Activated CD8-positive, alpha-beta memory T cell treated with anti-CD3 and anti-CD28 coated beads, Interleukin-2, amount 50 U/mL, for 48 hours (primary cell): ENCODE measurements at regions not wholly inside any gene's neighbourhood (a gene's known extent, or its start where the extent isn't known, plus 50 kb on each side); places are given as distances from the start of the nearest gene placed in this dataset.
A peak's percentile ranks its signal among the peaks of the same experiment; 100 is the strongest.

Source experiments
- DNase-seq: peaks from one replicate; pipeline ENCODE4 v3.0.0-alpha.2; 2020

DNA sequence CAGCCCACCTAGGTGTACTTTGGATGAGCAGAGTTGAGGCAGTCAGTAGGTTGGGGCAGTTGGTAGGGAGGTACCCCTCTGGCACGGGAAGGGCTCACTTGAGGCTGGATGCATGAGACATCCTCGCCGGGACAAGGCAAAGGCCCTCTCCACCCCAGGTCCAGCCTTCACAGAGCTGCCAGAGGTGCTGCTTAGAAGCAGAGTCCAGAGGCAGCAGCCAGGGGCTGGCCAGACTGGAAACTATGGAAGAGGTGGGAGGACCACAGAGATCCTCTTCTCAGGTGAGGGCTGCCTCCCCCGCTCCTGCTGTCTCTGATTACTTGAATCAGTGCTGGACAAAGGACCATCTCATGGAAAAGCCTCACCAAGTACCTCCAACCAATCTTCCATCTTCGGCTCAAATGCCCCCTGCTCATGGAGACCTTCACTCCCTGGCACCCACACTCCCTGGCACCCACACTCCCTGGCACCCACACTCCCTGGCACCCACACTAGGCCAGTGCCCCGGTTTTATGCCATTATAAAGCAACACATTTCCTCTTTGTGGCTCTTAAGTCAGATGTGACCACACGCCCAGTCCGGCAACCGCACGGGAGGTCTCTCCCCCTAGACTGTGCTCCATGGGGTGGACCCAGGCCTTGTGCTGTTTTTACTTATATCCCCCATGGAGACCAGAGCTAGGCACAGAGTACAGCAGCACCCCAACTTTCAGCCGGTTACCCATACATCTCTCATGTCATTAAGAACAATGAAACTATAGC, 100.1 kb downstream of the YTHDF1 start:
- DNase-seq = no peak

DNA sequence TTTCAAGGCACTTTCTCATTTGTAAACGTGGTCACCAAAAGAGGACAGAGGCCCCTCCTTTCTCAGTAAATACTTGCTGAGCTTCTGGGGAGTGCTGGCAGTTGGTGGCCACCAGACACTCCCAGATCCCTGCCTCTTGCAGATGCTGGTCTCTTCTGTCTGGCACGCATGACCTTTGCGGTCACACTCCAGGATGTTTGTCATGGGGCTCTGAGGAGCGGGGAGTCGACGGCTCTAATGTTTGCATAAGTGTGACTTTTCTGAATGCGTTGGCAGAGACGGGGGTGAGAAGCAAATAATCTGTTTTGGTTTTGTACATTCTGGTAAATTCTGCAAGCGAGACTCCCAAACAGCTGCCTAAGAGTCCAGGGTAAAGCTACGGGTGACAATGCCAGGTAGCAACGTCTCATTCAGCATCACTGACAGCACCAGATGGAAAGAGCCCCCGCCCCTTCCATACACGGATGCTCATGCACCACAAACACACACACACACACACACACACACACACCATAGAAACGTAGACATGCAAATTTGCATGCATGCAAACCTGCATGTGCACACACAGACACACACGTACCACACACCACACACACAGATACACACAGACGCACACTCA, 101.1 kb downstream of the YTHDF1 start:
- DNase-seq = no peak

DNA sequence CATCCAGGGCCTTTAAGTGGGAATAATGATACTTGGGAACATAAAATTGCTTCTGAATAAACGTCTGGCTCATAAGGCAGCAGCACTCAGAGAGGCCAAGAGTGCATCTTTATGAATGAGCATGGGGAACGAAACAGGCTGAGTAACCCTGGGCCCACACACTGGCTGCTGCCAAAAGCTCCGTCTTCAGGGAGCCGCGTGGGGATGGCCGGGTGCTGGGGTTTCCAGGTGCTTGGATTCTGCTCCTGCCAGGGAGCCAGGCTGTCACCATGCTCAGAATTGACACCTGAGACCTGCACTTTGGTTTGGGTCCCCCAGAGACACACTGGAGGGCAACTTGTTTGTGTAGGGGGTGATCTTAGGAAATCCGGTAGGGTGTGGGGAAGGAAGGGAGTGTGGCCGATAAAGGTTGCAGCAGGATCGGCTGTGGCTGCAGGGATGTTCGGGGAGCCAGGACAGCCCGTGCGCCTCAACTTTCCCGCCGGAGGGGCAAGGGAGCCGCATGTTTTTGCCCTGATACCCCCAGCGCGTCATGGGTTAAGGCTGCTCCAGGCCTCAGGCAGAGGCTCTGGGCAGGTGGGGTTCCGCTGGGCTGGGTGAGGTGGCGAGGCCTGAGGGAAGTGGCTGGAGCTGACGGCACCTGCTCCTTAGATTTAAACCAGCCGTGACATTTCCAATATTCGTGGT, 101.8 kb downstream of the YTHDF1 start:
- no peak for DNase-seq

DNA sequence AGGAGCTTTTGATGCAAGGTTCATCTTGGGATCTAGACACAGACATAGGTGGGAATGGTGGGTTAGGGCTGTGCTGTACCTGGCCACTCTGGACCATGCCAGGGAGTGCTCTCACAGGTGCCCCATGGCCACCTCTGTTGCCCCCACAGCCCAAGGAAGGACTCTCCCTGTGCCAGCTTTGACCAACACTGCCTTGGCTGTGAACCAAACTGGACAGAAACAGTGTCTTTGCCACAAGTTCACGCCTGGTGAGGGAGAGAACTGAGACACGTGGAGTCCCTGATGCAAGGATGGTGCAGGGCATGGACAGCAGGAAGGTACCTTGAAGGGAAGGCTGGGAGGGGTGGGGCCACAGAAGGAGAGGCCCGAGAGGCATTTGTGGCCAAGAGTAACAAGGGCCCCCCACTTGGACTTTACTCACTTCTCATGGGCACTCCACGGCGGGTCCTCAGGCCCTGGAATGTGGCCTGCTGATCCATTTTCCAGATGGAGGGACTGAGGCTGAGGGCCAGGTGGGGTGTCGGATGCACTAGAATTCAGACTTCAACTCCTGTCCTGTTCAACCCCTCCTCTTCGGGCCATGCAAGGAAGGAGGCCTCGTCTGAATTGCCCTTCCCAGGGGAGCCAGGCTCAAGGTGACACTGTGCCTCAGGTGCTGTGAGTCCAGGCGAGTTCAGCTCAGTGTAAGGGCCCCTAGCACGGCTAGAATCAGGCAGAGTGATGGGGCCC, 103.3 kb downstream of the YTHDF1 start:
- DNase-seq = no peak

DNA sequence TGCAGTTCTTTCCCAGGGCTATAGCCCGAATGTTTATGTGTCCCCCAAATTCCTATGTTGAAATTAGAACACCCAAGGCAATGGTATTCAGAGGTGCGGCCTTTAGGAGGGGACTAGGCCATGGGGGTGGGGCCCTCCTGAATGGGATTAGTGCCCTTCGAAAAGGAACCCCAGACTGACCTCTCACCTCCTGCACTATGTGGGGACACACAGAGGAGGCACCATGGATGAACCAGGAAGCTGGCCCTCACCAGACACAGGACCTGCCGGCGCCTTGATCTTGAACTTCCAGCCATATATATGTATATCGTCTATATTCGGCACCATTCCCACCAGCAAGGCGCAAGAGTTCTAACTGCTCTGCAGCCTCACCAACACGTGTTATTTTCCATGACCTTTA, 101.5 kb upstream of the BHLHE23 start:
- DNase-seq = no peak

DNA sequence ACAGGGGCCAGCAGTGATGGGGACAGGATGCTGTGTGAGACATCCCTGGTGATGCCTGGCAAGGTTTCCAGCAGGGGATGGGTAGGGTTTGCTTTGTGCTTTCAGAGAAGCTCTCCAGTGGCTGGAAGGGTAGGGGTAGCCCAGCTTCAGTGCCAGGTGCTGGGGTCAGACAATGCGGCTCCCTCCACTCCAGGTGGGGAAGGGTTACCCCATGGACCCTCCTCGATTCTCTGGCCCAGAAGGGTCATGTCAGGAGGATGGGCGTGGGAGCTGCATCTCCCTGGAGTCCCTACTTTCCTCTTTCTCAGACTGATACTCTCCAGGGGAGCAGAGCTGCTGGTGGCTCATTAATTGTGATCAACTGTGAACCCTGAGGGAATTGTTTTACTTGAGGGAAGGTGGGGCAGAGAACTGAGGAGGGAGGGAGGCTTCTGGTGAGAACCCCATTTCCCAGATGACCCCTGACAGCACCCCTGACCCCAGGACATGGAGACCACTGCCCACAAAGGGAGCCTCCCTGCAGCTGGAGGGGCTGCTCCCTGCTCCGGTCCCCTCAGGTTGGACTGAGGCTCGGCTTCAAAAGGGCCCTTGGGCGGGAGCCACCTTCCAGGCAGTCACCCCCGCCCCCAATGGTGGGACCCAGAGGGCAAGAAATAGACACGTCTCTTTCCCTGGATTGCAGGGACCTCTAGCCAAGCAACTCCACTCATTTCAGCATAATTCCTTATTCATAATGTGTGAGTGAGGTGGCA, 100.9 kb upstream of the BHLHE23 start:
- DNase-seq = no peak

DNA sequence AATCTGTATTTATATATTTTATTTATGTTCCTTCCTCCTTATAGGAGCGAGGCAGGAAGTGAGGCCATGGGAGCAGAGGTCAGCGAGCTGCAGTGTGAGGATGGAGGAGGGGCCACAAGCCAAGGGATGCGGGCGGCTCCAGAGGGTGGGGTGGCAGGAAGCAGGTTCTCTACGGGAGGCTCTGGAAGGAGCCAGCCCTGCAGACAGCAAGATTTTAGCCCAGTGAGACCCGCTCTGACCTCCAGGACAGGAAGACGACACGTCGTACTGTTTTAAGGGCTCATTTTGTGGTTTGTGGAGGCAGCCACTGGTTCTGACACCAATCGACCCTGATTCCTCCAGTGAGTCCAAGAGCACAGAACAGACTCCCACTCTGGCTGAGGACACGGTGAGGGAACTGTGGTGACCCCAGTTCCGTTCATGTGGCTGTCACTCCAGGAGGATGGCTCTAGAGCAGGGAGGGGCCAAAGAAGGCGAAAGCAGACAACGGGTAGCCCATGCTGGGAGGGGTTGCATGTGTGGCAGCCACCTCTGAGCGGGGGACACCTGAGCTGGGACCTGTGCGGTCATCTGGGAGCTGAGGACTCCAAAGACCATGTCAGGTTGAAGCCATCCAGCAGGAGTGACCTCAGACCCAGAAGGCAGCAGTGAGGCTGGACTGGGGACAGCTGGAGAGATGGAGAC, 100.1 kb upstream of the BHLHE23 start:
- no peak for DNase-seq

DNA sequence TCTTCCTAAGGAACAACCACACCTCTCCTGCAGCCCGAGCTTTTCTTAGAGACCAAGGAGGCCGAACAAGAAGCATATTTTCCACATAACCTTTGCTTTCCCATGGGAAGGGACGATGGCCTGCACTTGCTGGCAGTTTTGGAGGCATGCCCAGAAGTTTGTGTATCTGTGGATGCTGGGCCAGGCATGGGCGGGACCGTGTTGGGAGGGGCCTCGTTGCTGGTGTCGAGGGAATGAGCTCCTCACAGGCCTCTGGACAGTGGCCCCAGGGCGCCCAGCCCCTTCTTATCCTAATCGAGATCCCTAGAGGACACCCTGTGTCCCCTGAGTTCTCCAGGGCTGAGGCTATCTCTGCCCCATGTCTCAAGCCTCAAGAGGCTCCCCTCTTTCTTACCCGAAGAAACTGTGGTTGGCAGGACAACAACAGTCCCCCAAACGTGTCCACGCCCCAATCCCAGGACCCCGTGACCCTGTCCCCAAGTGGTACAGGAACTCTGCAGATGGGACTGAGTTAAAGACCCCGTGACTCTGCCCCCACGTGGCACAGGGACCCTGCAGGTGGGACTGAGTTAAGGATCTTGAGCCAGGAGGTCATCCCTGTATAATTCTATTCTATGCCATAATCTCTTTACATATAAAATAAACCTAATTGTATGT, 99.5 kb upstream of the BHLHE23 start:
- DNase-seq = no peak

DNA sequence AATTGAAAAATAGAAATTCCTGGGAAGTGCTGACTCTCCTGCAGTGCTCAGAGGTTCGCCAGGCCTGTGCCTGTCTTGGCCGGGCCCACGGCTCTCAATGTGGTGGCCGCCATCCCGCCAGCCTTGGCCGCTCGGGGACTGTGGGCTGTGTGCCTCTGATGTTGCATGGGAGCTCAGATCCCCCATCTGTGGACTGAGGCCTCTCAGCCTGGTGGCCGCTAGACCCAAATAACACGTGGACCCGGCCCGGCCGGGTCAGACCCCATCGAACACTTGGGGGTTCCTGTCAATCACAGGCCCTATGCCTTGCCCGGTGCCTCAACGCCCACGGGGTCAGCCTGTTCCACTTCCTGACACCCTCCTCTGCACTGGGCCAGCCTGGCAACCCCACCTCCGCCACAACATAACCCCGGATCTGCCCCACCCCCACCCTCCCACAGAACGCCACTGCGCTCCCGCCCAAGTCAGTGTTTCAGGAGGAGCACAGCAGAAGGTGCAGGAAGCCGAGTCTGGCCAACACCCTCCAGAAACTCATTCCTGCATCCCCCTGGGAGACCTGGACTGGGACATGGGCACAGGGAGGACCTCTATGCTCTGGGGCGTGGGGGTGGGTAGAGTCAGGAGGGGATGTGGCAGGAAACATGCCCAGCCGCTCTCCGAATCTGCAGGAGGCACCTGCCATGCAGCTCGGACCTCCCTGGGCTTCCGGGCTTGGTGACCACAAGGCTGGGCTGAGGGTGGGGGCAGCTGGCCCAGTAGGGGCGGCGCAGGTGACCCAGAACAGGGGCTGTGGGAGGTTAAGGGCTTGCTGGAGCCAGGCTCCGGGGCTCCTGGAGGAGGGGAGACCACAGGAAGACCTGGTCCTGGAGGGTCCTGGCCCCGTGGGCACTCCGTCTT, 98.7 kb upstream of the BHLHE23 start:
- DNase-seq = no peak

DNA sequence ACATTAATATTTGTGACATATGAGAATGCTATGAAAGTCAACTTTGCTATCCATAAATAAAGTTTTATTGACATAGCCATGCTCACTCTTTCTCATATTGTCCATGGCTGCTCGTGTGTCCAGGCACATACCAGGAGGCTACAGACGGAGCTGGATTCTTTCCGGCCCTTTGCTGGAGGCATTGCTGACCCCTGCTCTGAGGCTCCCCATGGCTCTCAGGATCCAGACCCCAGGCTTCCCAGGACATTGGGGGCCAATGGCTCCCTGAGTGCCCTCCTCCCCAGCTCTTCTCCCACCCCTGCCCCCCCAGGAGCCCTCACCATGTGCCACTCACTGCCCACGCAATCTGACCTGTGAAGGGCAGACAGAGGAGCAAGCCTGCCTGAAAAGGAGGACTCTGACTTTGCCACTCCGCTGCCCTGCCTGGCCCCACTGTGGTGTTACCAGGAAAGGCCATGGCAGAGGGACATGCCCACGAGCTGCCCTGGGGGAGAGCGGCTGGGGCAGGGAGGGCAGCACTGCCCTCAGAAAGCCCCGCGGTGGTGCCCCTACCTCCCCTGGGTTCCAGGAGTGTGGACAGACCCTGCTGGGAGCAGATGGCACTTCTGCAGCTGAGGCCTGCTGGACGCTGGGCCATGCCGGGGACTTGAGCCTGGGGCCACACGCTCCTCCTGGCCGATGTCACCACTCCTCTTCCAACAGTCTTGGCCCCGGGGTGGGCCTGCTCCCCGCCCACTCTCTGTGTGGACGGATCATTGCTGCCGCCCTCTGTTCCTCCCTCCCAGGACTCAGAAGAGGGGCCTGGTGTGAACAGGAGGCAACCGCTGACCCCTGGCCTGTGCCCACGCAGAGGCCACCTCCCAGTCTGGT, 97.8 kb upstream of the BHLHE23 start:
- no peak for DNase-seq

DNA sequence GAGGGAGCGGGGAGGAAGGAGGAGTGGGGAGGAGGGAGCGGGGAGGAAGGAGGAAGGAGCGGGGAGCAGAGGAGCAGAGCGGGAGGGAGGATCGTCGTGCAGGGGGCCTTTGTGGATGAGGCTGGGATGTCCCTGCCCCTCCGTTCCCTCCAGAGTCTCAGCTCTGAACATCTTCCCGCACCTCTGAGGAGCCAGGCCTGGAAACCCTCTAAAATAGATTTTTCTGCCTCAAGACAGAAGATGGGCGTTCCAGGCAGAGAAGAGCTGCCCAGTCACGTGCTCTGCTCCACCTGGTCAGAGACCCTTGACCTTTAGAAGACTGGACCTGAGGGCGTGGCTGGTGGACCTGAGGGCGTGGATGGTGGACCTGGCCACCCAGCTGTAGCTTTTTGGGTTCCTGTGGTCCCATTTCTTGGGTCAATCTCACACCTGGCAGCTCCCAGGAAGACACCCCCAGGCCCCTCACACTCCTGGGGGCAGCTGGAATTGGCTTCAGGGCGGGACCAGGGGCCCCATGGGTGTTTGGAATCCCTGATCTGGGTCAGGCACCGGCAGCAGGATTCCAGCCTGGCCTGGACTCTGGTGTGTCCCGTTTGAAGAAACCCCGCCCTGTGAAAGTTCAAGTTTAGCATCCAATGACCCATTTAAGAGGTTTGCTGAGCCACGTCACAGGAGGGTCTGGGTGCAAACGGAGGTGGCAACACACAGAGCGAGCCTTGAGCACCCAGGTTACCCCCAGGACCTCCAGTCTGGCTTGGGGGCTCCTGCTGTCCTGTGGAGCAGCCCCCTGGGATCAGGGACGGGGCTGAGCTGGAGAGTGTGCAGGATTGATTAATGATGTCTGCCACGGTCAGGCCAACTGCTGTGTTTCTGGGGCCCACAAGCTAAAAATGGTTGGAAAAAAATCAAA, 96.9 kb upstream of the BHLHE23 start:
- no peak for DNase-seq

DNA sequence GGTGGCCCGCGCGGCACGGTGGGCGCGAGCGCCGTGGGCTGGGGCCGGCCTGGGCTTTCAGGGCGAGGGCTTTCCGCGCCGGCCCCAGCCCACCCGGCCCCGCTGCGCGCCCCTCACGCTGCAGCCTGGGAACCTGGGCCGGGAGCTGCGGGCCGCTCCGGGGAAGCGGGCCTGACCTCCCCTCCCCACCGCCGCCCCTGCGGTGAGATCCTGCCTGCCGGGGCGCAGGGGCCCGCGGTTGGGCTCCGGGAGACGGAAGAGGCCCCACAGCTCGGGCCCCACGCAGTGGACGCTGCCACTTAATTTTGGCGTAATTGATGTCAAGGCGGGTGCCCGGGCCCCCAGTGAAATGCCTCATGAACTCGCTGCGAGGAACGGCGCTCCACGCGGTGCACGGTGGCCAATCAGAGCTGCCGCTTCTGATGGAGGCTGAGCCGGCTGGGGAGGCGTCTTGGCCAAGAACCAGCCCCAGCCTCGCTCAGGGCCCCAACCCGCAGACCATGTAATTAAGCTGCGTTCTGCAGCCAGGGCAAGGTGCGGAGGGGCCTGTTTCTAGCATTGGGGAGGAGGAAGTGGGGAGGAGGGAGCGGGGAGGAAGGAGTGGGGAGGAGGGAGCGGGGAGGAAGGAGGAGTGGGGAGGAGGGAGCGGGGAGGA, 96.1 kb upstream of the BHLHE23 start:
- peak; percentile 81 for DNase-seq

DNA sequence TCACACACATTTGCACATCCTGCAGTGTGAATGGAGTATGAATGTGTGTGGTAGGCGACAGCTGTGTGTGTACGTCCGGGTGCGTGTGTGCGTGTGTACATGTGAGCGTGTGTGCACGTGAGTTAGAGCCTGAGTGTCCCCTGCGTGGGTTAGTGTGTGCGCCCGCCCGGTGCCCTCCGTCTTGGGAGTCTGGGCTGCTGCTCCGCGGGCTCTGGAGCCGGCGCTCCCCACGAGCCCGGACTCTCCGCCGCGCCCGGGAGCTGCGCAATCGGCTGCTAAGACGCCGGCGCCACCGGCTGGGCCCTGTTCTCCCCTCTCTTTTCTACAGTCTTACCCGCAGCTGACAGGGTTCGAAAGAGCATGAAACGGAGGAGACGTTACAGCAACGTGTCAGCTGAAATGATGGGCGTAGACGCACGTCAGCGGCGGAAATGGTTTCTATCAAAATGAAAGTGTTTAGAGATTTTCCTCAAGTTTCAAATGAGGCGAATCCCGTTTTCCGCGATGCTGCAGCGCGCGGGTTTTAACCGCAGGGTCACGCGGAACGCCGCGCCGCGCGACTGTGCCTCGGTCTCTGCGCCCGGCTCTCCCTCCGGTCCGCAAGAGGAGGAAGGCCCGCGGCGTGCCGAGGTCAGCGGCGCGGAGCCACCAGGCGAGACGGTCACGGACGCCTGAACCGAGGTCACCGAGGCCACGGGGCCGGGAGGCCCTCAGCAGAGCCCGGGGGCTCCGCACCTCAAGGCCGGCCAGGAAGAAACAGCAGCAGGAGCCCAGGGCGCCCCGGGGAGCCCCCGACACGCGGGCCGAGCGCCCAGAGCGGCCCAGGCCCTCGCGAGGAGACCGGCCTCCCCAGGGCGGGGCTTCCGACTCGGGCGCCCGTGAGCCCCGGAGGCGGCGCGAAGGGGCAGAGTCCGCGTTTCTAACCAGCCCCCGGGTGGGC, 95.3 kb upstream of the BHLHE23 start:
- DNase-seq = peak; percentile 78

DNA sequence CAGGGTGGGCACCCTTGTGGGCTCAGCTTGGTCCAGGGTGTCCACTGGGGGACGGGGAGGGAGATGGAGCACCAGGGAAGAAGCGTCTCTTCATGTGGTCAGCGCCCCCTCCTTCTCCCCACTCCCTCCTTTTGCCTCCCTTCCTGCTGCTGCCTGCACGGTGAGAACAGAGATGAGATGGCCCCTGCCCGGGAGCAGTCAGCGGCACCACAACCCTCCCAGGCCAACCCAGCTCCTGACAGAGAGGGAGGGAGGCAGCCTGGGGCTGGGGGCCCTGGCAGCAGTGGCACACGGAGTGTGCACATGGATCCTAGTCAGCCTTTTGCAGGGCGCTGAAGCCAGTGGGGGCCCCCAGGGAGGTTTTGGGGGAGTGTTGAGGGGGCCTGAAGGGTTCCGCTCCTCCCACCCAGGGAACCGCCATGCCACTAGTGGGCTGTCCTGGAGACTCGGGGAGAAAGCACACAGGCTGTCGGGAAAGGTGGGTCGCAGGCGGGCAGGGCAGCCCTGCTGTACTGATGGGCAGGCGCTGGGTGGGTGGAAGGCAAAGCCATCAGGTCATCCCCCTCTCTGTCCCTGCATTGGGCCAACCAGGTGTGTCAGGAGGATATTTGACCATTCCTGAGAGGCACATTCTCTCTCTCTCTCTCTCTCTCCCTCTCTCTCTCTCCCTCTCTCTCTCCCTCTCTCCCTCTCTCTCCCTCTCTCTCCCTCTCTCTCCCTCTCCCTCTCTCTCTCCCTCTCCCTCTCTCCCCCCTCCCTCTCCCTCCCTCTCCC, 94.3 kb upstream of the BHLHE23 start:
- DNase-seq = no peak

DNA sequence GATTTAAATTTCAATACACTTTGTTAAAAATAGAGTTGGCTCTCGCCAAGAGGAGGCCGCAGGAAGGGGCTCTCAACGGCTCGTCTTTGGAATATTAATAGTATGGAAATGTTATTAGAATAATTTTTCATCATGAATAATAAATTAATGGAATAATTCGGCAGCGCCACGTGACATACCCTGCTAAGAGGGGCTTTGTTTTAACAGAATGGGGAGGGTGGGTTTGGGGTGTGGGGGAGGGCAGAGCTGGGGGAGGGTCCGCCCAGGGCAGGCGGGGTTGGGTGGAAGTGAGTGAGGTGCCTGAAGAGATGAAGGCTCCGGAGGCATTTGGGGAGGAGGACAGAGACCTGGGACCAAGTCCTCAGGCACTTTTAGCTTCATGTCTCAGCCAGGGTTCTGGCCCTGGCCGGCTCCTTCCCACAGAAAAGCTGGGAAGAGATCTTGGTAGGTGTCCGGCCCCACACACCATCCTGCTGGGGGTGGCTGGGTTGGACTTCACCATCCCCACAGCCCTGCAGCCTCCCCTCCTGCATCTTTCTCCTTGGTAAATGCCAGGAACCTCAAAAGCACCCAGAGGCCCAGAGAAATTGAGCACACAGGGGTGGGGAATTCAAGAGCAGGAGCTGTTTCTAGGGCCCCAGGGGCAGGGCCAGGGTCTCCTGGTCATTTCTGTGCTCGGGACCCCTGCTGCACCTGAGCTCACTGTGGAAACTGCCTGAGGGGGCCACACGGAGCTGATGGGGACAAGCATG, 93.6 kb upstream of the BHLHE23 start:
- DNase-seq = no peak
